ENCODE measurements at regions not wholly inside any gene's neighbourhood (a gene's known extent, or its start where the extent isn't known, plus 50 kb on each side); places are given as distances from the start of the nearest gene placed in this dataset.

DNA sequence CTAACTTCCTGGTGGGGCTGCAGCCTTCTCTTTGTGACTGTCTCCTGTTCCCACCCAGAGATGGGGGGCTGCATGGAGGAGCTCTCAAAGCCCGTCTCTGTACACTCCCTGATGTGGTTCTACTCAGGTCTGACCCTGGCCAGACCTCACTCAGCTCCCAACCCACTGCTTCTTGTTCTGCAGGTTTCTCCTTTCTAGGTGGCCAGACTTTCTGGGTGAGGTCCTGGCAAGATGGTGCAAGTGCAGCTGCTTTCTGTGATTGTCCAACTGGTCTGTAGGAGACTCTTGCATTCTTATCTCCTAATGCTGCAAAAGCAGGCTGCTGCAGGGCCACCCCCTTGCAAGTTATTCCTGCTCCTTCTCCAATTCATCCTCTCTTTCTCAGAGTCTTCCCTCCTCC lies 77.4 kb upstream of the XCR1 start:
- H3K9me3 ChIP-seq (ENCODE audit: control insufficient read depth, insufficient read depth, low read depth, low read length) = no peaks in the 10 kb centered on the region
- no peaks in the 10 kb centered on the region for H3K4me1 ChIP-seq (ENCODE audit: control insufficient read depth, insufficient read depth, low read length)
- H3K36me3 ChIP-seq (ENCODE audit: control insufficient read depth in 2 of 2, insufficient read depth in 1 of 2, low read length in 2 of 2) = no peaks in the 10 kb centered on the region
- CTCF ChIA-PET = interaction anchor here (0.9 kb wide), 1 partner anchor 26 kb away, joined by 3 read pairs; no protein-coding TSS in a partner anchor
- no peak overlapping the region for H3K27ac ChIP-seq (ENCODE audit: extremely low read depth, low read depth, low read length)
- TF ChIP-seq KLF8 (tag by site-specific recombination; IDR thresholded peaks at IDR 0.05) = no peak
- no peak for TF ChIP-seq ZNF202 (tag by site-specific recombination; IDR thresholded peaks at IDR 0.05; ENCODE audit: borderline replicate concordance)
- no peak for TF ChIP-seq KLF9 (tag by site-specific recombination; IDR thresholded peaks at IDR 0.05; ENCODE audit: low read depth)
- no peak for TF ChIP-seq OVOL3 (tag by site-specific recombination; IDR thresholded peaks at IDR 0.05)
- TF ChIP-seq ZNF433 (tag by site-specific recombination; IDR thresholded peaks at IDR 0.05; ENCODE audit: low read depth) = no peak
- no peak for TF ChIP-seq ZNF274 (IDR thresholded peaks at IDR 0.05; ENCODE audit: low read length)
- no peak for TF ChIP-seq ZNF274 (tag by site-specific recombination; IDR thresholded peaks at IDR 0.05; ENCODE audit: borderline replicate concordance)
- no peak for TF ChIP-seq ZNF544 (tag by site-specific recombination; IDR thresholded peaks at IDR 0.05)
- TF ChIP-seq ZNF214 (tag by site-specific recombination; IDR thresholded peaks at IDR 0.05; ENCODE audit: borderline replicate concordance) = no peak
- no peak for TF ChIP-seq PRDM1 (tag by site-specific recombination; IDR thresholded peaks at IDR 0.05)
- TF ChIP-seq, protein P1, sequence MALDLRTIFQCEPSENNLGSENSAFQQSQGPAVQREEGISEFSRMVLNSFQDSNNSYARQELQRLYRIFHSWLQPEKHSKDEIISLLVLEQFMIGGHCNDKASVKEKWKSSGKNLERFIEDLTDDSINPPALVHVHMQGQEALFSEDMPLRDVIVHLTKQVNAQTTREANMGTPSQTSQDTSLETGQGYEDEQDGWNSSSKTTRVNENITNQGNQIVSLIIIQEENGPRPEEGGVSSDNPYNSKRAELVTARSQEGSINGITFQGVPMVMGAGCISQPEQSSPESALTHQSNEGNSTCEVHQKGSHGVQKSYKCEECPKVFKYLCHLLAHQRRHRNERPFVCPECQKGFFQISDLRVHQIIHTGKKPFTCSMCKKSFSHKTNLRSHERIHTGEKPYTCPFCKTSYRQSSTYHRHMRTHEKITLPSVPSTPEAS (tag by site-specific recombination; IDR thresholded peaks at IDR 0.05) = no peak
- no peak overlapping the region for H3K4me3 ChIP-seq (ENCODE audit: low read depth, low read length)
- POLR2A ChIA-PET = no interaction called here

DNA sequence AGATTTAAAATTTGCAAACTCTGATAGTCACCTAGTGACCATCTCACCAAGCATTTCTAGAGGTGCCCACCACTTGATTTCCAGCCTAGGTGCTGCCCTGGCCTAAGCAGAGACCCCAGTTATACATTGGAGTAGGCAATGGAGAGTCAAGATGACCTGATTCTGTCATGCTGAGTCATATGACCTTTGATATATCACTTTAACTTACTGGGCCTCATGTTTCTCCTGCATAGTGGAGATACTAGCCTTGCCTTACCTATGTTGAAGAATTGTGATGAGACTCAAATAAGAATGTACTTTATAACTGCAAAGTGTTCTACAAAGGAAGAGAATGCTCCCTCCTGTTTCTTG lies 75.5 kb upstream of the XCR1 start:
- no peaks in the 10 kb centered on the region for H3K4me1 ChIP-seq (ENCODE audit: control insufficient read depth, insufficient read depth, low read length)
- H3K9me3 ChIP-seq (ENCODE audit: control insufficient read depth, insufficient read depth, low read depth, low read length) = no peaks in the 10 kb centered on the region
- ChIA-PET POLR2A (no interaction called here), CTCF (interaction anchor here (2.8 kb wide), 1 partner anchor 23 kb away, joined by 9 read pairs; no protein-coding TSS in a partner anchor)
- H3K36me3 ChIP-seq (ENCODE audit: control insufficient read depth in 2 of 2, insufficient read depth in 1 of 2, low read length in 2 of 2) = no peaks in the 10 kb centered on the region
- H3K27ac ChIP-seq (ENCODE audit: extremely low read depth, low read depth, low read length) = no peak overlapping the region
- no peak overlapping the region for H3K4me3 ChIP-seq (ENCODE audit: low read depth, low read length)
- no peak for TF ChIP-seq ZNF391 (tag by site-specific recombination; IDR thresholded peaks at IDR 0.05; ENCODE audit: borderline replicate concordance, low read depth)

DNA sequence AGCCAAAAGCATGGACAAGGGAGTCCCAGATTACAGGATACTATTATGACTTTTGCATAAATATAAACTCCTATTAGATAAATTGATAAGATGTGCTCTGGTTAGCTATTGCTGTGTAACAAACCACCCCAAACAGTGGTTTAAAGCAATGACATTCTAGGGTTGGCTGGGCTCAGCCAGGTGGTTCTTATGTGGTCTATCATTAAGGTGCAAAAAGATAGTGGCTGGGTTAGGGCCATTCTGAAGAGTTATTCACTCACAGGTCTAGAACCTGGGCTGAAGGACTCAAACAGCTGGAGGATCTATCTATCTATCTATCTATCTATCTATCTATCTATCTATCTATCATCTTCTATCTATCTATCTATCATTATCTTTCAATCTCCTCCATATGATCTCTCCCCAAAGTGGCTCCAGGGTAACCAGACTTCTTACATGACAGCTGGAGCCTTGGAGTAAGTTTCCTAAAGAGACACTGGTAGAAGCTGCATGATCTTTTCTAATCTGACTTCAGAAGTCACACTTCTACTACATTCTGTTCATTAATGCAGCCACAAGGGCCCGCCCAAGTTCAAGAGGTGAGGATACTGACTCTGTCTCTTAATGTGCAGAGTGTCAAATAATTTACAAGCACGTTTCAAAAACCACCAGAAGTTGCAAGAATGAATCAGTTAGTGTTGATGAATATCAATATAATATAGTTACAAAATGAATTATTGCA lies 74.9 kb upstream of the XCR1 start:
- no peaks in the 10 kb centered on the region for H3K36me3 ChIP-seq (ENCODE audit: control insufficient read depth in 2 of 2, insufficient read depth in 1 of 2, low read length in 2 of 2)
- no peak overlapping the region for H3K27ac ChIP-seq (ENCODE audit: extremely low read depth, low read depth, low read length)
- no peaks in the 10 kb centered on the region for H3K4me1 ChIP-seq (ENCODE audit: control insufficient read depth, insufficient read depth, low read length)
- H3K4me3 ChIP-seq (ENCODE audit: low read depth, low read length) = no peak overlapping the region
- TF ChIP-seq ZNF792 (tag by site-specific recombination; IDR thresholded peaks at IDR 0.05) = no peak
- TF ChIP-seq ZFP37 (tag by site-specific recombination; IDR thresholded peaks at IDR 0.05) = no peak
- no peak for TF ChIP-seq ZNF747 (tag by site-specific recombination; IDR thresholded peaks at IDR 0.05)
- TF ChIP-seq ZNF114 (tag by site-specific recombination; IDR thresholded peaks at IDR 0.05) = no peak
- TF ChIP-seq ZEB2 (tag by site-specific recombination; IDR thresholded peaks at IDR 0.05) = no peak
- TF ChIP-seq GFI1B (tag by site-specific recombination; IDR thresholded peaks at IDR 0.05) = no peak
- no peak for TF ChIP-seq ZNF354C (tag by site-specific recombination; IDR thresholded peaks at IDR 0.05; ENCODE audit: borderline replicate concordance, low read depth)
- no peak for TF ChIP-seq ZNF433 (tag by site-specific recombination; IDR thresholded peaks at IDR 0.05; ENCODE audit: low read depth)
- H3K9me3 ChIP-seq (ENCODE audit: control insufficient read depth, insufficient read depth, low read depth, low read length) = no peaks in the 10 kb centered on the region
- POLR2A ChIA-PET = no interaction called here
- CTCF ChIA-PET = interaction anchor here (0.6 to 2.8 kb wide), 2 partner anchors 23 to 440 kb away, joined by 3 to 9 read pairs; no protein-coding TSS in a partner anchor

Measured in HEK293 (cell line).